ENCODE measurements at regions not wholly inside any gene's neighbourhood (a gene's known extent, or its start where the extent isn't known, plus 50 kb on each side); places are given as distances from the start of the nearest gene placed in this dataset.

GRCh38 chr14:37695866-37696265 is 100.4 kb downstream of the TTC6 start:
- TF ChIP-seq CTCF (IDR thresholded peaks at IDR 0.05; ENCODE audit: extremely low read depth in 1 of 2, insufficient read depth in 1 of 2, low read depth in 1 of 2, low read length in 2 of 2) = no peak
- TF ChIP-seq POLR2A (IDR thresholded peaks at IDR 0.05; ENCODE audit: low read depth, low read length) = no peak
- TF ChIP-seq EZH2 (IDR thresholded peaks at IDR 0.05; ENCODE audit: borderline replicate concordance, low read depth, low read length, severe bottlenecking) = no peak
- no peak for TF ChIP-seq POLR2AphosphoS5 (IDR thresholded peaks at IDR 0.05; ENCODE audit: insufficient read depth, low read depth, low read length)
- no peak for TF ChIP-seq MAX (IDR thresholded peaks at IDR 0.05; ENCODE audit: insufficient read depth, insufficient read length)
